HG02973 (cell line): ENCODE measurements at regions not wholly inside any gene's neighbourhood (a gene's known extent, or its start where the extent isn't known, plus 50 kb on each side); places are given as distances from the start of the nearest gene placed in this dataset.
"Not testable (repeated sequence)": the region's sequence is repeated elsewhere in the genome, so short reads cannot be mapped to it uniquely, and the experiment has no call there.

Experiments
- ATAC-seq: cut with Tn5 transposase; IDR thresholded peaks from one replicate; pipeline ENCODE4 v1.9.1; 2021; ENCODE audit warnings: moderate library complexity; ENCODE audit not compliant: unreplicated experiment

DNA sequence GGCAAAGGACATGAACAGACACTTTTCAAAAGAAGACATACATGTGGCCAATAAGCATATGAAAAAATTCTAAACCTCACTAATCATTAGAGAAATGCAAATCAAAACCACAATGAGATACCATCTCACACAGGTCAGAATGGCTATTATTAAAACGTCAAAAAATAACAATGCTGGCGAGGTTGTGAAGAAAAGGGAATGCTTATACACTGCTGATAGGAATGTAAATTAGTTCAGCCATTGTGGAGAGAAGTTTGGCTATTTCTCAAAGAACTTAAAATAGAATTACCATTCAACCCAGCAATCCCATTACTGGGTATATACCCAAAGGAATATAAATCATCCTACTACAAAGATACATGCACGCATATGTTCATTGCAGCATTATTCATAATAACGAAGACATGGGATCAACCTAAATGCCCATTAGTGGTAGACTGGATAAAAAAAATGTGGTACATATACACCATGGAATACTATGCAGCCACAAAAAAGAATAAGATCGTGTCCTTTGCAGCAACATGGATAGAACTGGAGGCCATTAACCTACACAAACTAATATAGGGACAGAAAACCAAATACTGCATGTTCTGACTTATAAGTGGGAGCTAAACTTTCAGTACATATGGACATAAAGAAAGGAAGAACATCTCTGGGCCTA lies 101.7 kb downstream of the KLF5 start:
- ATAC-seq: not testable (repeated sequence)

DNA sequence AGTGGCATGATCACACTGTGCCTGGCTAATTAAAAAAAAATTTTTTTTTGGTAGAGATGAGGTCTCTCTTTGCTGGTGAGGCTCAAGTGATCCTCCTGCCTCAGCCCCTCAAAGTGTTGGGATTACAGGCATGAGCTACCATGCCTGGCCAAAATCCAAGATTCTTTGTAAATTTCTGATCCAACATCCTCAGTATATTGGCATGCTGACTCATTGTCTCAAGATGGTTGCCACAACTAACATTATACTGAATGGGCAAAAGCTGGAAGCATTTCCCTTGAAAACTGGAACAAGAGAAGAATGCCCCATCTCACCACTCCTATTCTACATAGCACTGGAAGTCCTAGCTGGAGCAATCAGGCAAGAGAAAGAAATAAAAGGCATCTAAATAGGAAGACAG lies 100.0 kb downstream of the KLF5 start:
- no peak for ATAC-seq

DNA sequence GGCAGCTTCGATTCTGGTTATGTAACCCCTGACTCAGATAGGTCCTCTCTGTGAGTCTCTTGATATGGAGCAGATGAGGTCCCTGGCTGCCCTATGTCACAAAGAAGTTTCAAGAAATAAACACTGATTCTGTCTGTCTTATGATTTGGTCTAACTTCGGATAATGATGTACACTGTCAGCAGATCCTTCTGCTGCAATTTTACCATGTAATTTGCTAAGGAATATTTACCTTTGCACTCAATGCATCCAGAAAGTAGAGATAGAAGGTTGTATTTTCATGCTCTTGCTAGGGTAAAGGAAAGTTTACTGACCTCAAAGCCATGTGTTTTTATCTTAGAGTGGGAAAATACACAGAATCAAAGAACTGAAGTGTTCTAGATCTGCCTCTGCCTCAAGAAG lies 98.2 kb downstream of the KLF5 start:
- ATAC-seq: no peak

DNA sequence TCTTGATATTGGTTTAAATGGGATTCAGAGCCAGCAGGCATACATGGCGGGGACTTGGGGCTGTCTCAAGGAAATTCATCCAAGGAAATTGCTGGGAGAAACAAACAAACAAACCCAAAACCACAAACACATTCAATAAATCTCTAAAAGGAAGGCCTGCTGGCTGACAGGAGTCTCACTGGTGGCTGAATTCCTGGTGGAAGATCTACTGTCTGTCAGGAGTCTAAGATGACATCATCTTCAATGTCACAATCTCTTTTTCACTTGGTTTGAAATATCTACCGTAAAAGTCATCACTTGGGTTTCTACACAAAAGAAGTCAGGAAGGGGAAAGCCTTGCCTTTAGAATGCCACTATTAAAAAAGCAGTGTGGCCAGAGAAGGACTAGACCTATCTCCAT lies 87.9 kb downstream of the KLF5 start:
- ATAC-seq: no peak

DNA sequence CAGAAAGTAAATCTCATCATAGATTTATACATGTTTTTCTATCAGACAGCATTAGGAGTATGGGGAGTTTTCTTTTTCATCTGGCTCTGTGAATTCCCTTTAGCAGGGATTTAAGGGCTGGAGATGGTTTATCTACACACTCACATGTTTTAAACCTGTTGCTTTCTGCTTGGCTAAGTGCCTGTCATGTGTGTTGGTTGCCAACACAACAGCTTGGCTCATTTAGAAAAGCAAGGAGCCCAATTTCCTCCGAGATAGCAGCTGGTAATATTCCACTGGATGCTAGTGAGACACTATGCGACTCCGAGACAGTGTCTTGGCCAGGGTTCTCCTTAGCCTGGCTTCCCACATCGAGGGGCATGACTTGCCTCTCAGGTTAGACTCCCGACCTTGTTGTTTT lies 83.3 kb downstream of the KLF5 start:
- no peak for ATAC-seq

DNA sequence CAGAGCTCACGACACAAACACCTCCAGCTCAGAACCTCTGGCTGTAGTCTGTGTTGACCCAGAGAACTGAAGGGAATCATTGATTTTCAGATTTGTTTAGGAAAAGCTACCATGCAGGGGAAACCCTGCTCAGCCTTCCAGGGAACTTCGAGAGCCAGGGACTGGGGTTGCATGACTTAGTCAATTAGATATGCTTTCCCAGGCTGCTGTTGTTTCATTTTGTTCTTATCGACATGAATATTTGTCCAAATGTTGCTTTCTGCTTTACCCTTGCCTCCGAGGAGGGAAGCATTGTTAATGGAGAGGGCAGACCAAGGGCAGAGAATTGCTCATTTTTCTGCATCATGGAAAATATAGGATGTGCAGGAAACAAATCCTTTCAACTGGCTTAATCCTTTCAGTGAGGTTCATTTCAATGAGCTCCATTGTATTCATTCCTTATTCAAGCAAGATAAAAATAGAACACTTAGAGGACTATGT lies 82.5 kb downstream of the KLF5 start:
- ATAC-seq: no peak

DNA sequence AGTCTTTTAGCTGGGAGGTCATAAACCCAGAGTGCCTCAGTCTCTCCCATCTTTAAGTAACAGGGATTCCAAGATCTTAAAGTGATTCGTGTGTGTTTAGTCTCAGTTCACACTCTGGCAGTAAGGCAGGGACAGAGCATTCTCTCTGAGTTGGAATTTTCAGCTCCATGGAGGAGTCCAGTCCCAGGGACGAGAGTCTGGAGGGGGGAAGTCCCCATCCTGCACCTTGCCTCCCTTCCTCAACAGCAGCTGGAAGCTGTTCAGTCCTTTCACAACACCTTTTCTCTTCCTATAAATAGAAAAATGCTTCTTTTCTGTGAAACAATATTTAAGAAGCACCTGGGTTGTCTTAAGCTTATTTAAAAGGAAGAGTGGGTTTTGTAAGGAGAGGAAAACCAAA lies 82.0 kb downstream of the KLF5 start:
- no peak for ATAC-seq

DNA sequence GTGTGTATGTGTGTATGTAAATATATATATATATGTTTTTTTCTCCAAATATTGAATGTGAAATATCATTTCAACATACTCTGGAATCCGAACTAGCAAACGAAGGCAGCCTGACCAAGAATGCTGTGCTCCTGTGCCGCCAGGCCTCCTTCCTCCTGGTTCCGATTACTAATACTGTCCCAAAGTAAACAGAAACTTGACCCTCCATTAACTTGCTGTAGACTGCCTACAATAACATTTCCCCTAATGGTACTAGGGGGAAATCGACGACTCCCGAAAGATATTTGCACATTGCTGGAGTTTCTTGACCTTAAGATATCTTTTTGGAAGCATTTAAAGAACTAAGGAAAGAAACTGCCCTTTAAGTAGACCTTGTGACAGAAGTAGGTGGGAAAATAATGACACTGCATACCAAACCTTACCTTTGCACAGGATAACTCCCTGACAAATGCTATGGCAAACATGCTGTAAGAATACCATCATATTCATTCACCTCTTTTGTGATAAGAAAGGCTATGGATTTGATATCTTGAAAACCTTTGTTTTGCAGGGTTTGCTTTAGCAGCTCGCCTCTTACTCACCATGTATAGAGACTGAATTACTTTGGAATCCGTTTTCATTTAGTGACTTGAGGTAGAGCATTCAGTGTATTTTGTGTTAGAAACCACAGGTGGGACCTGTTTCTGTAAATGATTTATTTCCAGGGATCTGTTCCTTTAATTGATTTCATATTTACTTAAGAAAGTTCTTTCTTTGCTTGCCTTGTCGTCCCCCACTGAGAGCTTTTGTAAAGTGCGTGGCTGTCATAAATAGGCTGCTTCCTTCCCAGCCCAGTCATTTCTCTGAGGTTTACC lies 80.1 kb downstream of the KLF5 start:
- no peak for ATAC-seq

DNA sequence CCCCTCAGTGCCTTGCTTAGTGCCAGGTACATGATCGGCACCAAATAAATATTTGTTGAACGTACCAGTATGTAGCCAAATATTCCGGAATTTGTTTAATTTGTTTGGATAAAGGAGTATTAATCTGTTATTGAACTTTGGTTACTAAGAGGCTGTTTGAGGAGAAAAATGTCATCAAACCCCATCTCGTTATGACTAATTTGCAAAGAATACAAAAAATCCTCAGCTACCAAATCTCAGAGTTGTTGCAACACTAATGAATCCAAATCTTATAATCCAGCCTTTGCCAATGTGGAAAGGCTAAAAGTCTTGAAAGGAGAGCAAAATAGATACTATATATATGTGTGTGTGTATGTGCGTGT lies 79.5 kb downstream of the KLF5 start:
- ATAC-seq: no peak

DNA sequence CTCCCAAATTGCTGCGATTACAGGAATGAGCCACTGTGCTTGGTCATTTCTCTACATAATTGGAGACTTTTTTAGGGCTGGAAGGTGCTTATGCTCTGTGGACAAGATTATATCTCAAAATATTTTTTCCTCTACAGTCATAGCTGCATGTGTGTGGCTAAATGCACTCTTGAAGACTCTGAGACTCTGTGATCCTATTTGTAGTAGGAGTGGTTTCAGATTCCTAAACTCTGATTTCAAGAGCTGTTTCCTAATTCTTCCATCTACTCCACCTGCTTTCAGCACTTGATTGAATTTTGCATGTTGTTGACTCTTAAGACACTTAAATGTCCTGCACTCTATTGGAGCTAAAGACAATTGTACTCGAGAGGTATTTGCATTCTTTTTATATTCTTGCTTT lies 78.0 kb downstream of the KLF5 start:
- no peak for ATAC-seq

DNA sequence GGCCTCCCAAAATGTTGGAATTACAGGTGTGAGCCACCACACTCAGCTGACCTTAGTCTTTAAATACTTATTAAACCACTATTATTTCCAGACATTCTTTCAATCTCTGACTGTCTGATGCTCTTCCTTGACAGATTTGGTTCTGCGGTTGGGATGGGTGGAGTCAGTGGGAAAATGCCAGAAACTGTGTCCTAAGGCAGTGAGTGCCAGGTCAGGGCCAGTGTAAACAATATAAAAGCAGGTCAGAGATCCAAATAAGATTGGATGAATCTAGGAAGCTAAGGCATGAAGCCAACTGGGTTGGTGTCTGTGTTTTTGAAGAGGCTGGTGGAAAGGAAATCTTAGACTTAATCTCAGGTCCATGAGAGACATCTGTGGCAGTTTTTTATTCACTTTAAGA lies 74.7 kb downstream of the KLF5 start:
- no peak for ATAC-seq

DNA sequence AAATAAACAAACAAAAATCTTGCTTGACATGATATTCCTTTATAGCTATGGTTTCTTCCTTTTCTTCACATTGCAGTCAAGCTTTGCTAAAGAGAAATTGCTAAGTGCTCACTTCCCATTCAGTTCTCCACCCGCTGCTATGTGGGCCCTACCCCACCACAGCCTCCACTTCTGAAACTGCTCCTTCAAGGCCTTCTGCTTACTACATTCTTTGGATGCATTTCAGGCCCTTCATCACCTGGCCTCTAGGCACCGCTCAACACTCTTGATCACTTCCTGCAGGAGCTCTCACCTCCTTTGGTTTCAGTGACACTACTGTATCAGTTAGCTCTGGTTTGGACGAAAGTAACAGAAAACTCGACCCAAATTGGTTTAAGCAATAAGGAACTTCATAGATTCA lies 72.4 kb downstream of the KLF5 start:
- ATAC-seq: no peak

DNA sequence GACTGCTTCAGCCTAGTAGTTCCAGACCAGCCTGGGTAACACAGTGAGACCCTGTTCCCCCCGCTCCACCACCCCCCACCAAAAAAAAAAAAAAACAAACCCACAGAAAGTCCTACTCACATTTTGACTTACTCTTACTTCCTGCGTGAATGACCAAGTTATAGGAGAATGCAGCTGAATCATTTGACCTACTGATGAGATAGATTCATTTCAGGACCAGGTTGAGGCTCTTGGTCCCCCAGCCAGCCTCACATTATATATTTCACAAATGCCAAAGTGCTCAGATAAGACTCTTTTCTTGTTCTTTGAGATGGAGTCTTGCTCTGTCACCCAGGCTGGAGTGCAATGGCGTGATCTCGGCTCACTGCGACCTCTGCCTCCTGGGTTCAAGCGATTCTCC lies 70.2 kb downstream of the KLF5 start:
- no peak for ATAC-seq
